GM23338 (cell line): ENCODE measurements at regions not wholly inside any gene's neighbourhood (a gene's known extent, or its start where the extent isn't known, plus 50 kb on each side); places are given as distances from the start of the nearest gene placed in this dataset.

Experiments used
- ATAC-seq: fragments of 200-7000 bp; cut with Tn5 transposase; 3 replicates; pipeline ENCODE4 v1.9.1; 2020
- DNase-seq: peaks from one replicate; pipeline ENCODE4 v3.0.0-alpha.2; 2015; ENCODE audit warnings: low spot score
- H2AFZ ChIP-seq: fragments of 200-600 bp; sonication (generic); 2 replicates; pipeline ENCODE4 v1.8.0; 2016; ENCODE audit warnings: antibody characterized with exemption, mild to moderate bottlenecking, moderate library complexity
- H3F3A ChIP-seq: fragments of 200-600 bp; sonication (generic); replicated peaks from 2 replicates; pipeline ENCODE4 v1.8.0; 2017; ENCODE audit warnings: antibody characterized with exemption, mixed run types, low read depth
- H3K27ac ChIP-seq: fragments of 200-600 bp; sonication (generic); 2 replicates; pipeline ENCODE4 v1.6.1; 2016; ENCODE audit warnings: low read depth
- H3K27me3 ChIP-seq: fragments of 200-600 bp; sonication (generic); 2 replicates; pipeline ENCODE4 v1.8.0; 2016; ENCODE audit warnings: mild to moderate bottlenecking, mixed run types, moderate library complexity; ENCODE audit not compliant: insufficient read depth
- H3K36me3 ChIP-seq: fragments of 200-600 bp; sonication (generic); 2 replicates; pipeline ENCODE4 v1.8.0; 2016; ENCODE audit warnings: mild to moderate bottlenecking; ENCODE audit not compliant: insufficient read depth
- H3K4me1 ChIP-seq: fragments of 200-600 bp; sonication (generic); 2 replicates; pipeline ENCODE4 v1.8.0; 2016; ENCODE audit warnings: mild to moderate bottlenecking, moderate library complexity; ENCODE audit not compliant: insufficient read depth
- H3K4me2 ChIP-seq: fragments of 200-600 bp; sonication (generic); 2 replicates; pipeline ENCODE4 v1.7.1; 2017; ENCODE audit warnings: mixed run types
- H3K4me3 ChIP-seq: fragments of 200-600 bp; sonication (generic); 2 replicates; pipeline ENCODE4 v1.6.1; 2016; ENCODE audit warnings: mixed run types
- H3K79me2 ChIP-seq: fragments of 200-600 bp; sonication (generic); replicated peaks from 2 replicates; pipeline ENCODE4 v1.8.0; 2017; ENCODE audit warnings: mild to moderate bottlenecking; ENCODE audit not compliant: insufficient read depth
- H3K9me2 ChIP-seq: fragments of 200-600 bp; sonication (generic); 2 replicates; pipeline ENCODE4 v1.8.0; 2017; ENCODE audit not compliant: insufficient read depth
- H4K20me1 ChIP-seq: fragments of 200-600 bp; sonication (generic); replicated peaks from 2 replicates; pipeline ENCODE4 v1.8.0; 2017; ENCODE audit warnings: mild to moderate bottlenecking; ENCODE audit not compliant: insufficient read depth
- H3K27ac Mint-ChIP-seq: 2 replicates; pipeline ENCODE4 v1.8.0; 2020; ENCODE audit warnings: inconsistent platforms, mild to moderate bottlenecking, moderate library complexity, mixed read lengths
- H3K27me3 Mint-ChIP-seq: 3 replicates; pipeline ENCODE4 v1.8.0; 2022; ENCODE audit warnings: low read depth, mild to moderate bottlenecking, moderate library complexity, mixed read lengths, inconsistent platforms; ENCODE audit not compliant: insufficient read depth, poor library complexity
- H3K36me3 Mint-ChIP-seq: 3 replicates; pipeline ENCODE4 v1.8.0; 2021; ENCODE audit warnings: low read depth, mild to moderate bottlenecking, inconsistent platforms, moderate library complexity, mixed read lengths
- H3K4me1 Mint-ChIP-seq: 3 replicates; pipeline ENCODE4 v1.8.0; 2020; ENCODE audit warnings: mild to moderate bottlenecking, inconsistent platforms, mixed read lengths
- H3K4me3 Mint-ChIP-seq: 3 replicates; pipeline ENCODE4 v1.8.0; 2021; ENCODE audit warnings: moderate library complexity, mild to moderate bottlenecking, inconsistent platforms, mixed read lengths
- H3K9me3 Mint-ChIP-seq: 3 replicates; pipeline ENCODE4 v1.8.0; 2020; ENCODE audit warnings: moderate library complexity, mild to moderate bottlenecking, inconsistent platforms, mixed read lengths
- CREB1 ChIP-seq: fragments of 250-450 bp; sonication (Bioruptor Pico); IDR thresholded peaks from 2 replicates; pipeline ENCODE4 v1.5.0; 2020; ENCODE audit warnings: low read depth, mild to moderate bottlenecking, moderate library complexity
- EZH2phosphoT487 ChIP-seq: fragments of 200-600 bp; sonication (generic); IDR thresholded peaks from one replicate; pipeline ENCODE4 v1.8.1; 2018; ENCODE audit warnings: antibody characterized with exemption; ENCODE audit not compliant: unreplicated experiment
- ZNF114 ChIP-seq: fragments of 250-450 bp; sonication (Bioruptor Pico); IDR thresholded peaks from 2 replicates; pipeline ENCODE4 v1.5.0; 2020; ENCODE audit warnings: mild to moderate bottlenecking, moderate library complexity
- ZNF331 ChIP-seq: fragments of 250-450 bp; sonication (Bioruptor Pico); IDR thresholded peaks from 2 replicates; pipeline ENCODE4 v1.5.0; 2020; ENCODE audit warnings: low read depth, mild to moderate bottlenecking, moderate library complexity
- TF ChIP-seq, protein P1 (sequence below): IDR thresholded peaks from one replicate; pipeline ENCODE4 v1.6.1; 2018; ENCODE audit warnings: antibody characterized with exemption; ENCODE audit not compliant: unreplicated experiment
- TF ChIP-seq, protein P2 (sequence below): fragments of 250-450 bp; sonication (Bioruptor Pico); IDR thresholded peaks from 2 replicates; pipeline ENCODE4 v1.5.0; 2020; ENCODE audit warnings: mild to moderate bottlenecking, moderate library complexity
- TF ChIP-seq, protein P3 (sequence below), 2 experiments: fragments of 200-600 bp in 1 of 2; sonication (generic) in 1 of 2; conservative IDR thresholded peaks; 2 replicates each; pipeline versions ENCODE4 v1.5.1 to v1.6.1; 2016 to 2017; ENCODE audit warnings: antibody characterized with exemption in 2 of 2, low read depth in 2 of 2, mild to moderate bottlenecking in 2 of 2, moderate library complexity in 1 of 2

DNA sequence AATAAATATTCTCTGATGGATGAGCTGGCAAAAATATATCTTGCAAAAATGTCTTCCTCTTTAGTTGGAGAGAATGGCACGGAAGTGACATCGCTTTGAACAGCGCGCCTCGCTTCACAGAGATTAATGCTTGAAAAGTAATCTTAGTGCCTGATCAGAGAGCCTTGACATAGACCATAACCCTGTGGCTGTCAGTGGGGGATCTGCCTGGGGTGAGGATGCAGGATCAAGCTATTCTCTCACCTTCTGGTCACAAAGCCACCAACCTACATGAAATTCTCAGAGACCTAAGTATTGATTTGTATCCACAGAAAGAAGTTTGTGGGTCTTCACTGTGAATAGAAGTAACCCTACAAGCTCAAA, 492.6 kb downstream of the LMO4 start:
- Histone ChIP-seq H3K4me1 (no peaks in the 10 kb centered on the region; the same call in 1 of the 2 replicates), H3K36me3 (no peaks in the 10 kb centered on the region), H3K27me3 (no peaks in the 10 kb centered on the region), H3K4me3 (no peak overlapping the region), H3K4me2 (no peak overlapping the region), H3K9me2 (no peaks in the 10 kb centered on the region; the same call in none of the 2 replicates), H4K20me1 (no peaks in the 10 kb centered on the region), H2AFZ (0 out of 2 replicates have a peak overlapping the region, but pooled peaks have one; percentile 24), H3K27ac (no peak overlapping the region), H3K79me2 (no peaks in the 10 kb centered on the region), H3F3A (no peaks in the 10 kb centered on the region)
- DNase-seq (no peak), ATAC-seq (no peak)
- H3K9me3 Mint-ChIP-seq = no peaks in the 10 kb centered on the region
- H3K27me3 Mint-ChIP-seq = peaks cover 2% of the 10 kb centered on the region
- no peak overlapping the region for H3K27ac Mint-ChIP-seq
- no peak overlapping the region for H3K4me3 Mint-ChIP-seq
- TF ChIP-seq, protein P1, sequence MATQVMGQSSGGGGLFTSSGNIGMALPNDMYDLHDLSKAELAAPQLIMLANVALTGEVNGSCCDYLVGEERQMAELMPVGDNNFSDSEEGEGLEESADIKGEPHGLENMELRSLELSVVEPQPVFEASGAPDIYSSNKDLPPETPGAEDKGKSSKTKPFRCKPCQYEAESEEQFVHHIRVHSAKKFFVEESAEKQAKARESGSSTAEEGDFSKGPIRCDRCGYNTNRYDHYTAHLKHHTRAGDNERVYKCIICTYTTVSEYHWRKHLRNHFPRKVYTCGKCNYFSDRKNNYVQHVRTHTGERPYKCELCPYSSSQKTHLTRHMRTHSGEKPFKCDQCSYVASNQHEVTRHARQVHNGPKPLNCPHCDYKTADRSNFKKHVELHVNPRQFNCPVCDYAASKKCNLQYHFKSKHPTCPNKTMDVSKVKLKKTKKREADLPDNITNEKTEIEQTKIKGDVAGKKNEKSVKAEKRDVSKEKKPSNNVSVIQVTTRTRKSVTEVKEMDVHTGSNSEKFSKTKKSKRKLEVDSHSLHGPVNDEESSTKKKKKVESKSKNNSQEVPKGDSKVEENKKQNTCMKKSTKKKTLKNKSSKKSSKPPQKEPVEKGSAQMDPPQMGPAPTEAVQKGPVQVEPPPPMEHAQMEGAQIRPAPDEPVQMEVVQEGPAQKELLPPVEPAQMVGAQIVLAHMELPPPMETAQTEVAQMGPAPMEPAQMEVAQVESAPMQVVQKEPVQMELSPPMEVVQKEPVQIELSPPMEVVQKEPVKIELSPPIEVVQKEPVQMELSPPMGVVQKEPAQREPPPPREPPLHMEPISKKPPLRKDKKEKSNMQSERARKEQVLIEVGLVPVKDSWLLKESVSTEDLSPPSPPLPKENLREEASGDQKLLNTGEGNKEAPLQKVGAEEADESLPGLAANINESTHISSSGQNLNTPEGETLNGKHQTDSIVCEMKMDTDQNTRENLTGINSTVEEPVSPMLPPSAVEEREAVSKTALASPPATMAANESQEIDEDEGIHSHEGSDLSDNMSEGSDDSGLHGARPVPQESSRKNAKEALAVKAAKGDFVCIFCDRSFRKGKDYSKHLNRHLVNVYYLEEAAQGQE = no peak
- no peak for TF ChIP-seq ZNF331 (CRISPR knock-in tag)
- TF ChIP-seq, protein P2, sequence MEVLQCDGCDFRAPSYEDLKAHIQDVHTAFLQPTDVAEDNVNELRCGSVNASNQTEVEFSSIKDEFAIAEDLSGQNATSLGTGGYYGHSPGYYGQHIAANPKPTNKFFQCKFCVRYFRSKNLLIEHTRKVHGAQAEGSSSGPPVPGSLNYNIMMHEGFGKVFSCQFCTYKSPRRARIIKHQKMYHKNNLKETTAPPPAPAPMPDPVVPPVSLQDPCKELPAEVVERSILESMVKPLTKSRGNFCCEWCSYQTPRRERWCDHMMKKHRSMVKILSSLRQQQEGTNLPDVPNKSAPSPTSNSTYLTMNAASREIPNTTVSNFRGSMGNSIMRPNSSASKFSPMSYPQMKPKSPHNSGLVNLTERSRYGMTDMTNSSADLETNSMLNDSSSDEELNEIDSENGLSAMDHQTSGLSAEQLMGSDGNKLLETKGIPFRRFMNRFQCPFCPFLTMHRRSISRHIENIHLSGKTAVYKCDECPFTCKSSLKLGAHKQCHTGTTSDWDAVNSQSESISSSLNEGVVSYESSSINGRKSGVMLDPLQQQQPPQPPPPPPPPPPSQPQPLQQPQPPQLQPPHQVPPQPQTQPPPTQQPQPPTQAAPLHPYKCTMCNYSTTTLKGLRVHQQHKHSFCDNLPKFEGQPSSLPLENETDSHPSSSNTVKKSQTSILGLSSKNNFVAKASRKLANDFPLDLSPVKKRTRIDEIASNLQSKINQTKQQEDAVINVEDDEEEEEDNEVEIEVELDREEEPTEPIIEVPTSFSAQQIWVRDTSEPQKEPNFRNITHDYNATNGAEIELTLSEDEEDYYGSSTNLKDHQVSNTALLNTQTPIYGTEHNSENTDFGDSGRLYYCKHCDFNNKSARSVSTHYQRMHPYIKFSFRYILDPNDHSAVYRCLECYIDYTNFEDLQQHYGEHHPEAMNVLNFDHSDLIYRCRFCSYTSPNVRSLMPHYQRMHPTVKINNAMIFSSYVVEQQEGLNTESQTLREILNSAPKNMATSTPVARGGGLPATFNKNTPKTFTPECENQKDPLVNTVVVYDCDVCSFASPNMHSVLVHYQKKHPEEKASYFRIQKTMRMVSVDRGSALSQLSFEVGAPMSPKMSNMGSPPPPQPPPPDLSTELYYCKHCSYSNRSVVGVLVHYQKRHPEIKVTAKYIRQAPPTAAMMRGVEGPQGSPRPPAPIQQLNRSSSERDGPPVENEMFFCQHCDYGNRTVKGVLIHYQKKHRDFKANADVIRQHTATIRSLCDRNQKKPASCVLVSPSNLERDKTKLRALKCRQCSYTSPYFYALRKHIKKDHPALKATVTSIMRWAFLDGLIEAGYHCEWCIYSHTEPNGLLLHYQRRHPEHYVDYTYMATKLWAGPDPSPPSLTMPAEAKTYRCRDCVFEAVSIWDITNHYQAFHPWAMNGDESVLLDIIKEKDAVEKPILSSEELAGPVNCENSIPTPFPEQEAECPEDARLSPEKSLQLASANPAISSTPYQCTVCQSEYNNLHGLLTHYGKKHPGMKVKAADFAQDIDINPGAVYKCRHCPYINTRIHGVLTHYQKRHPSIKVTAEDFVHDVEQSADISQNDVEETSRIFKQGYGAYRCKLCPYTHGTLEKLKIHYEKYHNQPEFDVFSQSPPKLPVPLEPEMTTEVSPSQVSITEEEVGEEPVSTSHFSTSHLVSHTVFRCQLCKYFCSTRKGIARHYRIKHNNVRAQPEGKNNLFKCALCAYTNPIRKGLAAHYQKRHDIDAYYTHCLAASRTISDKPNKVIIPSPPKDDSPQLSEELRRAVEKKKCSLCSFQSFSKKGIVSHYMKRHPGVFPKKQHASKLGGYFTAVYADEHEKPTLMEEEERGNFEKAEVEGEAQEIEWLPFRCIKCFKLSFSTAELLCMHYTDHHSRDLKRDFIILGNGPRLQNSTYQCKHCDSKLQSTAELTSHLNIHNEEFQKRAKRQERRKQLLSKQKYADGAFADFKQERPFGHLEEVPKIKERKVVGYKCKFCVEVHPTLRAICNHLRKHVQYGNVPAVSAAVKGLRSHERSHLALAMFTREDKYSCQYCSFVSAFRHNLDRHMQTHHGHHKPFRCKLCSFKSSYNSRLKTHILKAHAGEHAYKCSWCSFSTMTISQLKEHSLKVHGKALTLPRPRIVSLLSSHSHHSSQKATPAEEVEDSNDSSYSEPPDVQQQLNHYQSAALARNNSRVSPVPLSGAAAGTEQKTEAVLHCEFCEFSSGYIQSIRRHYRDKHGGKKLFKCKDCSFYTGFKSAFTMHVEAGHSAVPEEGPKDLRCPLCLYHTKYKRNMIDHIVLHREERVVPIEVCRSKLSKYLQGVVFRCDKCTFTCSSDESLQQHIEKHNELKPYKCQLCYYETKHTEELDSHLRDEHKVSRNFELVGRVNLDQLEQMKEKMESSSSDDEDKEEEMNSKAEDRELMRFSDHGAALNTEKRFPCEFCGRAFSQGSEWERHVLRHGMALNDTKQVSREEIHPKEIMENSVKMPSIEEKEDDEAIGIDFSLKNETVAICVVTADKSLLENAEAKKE = no peak
- TF ChIP-seq ZNF114 (CRISPR knock-in tag) = no peak
- no peak for TF ChIP-seq CREB1 (CRISPR knock-in tag)
- no peak for TF ChIP-seq EZH2phosphoT487
- TF ChIP-seq, protein P3, sequence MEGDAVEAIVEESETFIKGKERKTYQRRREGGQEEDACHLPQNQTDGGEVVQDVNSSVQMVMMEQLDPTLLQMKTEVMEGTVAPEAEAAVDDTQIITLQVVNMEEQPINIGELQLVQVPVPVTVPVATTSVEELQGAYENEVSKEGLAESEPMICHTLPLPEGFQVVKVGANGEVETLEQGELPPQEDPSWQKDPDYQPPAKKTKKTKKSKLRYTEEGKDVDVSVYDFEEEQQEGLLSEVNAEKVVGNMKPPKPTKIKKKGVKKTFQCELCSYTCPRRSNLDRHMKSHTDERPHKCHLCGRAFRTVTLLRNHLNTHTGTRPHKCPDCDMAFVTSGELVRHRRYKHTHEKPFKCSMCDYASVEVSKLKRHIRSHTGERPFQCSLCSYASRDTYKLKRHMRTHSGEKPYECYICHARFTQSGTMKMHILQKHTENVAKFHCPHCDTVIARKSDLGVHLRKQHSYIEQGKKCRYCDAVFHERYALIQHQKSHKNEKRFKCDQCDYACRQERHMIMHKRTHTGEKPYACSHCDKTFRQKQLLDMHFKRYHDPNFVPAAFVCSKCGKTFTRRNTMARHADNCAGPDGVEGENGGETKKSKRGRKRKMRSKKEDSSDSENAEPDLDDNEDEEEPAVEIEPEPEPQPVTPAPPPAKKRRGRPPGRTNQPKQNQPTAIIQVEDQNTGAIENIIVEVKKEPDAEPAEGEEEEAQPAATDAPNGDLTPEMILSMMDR (conservative IDR thresholded peaks at IDR 0.05; ENCODE audit: low read depth in 2 of 2) = no peak
- no peaks in the 10 kb centered on the region for H3K36me3 Mint-ChIP-seq
- H3K4me1 Mint-ChIP-seq = peaks cover 15% of the 10 kb centered on the region
